BJ (cell line): ENCODE measurements at regions not wholly inside any gene's neighbourhood (a gene's known extent, or its start where the extent isn't known, plus 50 kb on each side); places are given as distances from the start of the nearest gene placed in this dataset.

ENCODE experiments used
- CTCF ChIA-PET: fragments of 350-600 bp; formaldehyde crosslinking; extraction: SDS; loops from one replicate; lab custom pipeline; 2021; ENCODE audit warnings: antibody characterized with exemption, inconsistent platforms; lab: Yijun Ruan, JAX
- POLR2A ChIA-PET: fragments of 300-600 bp; sonication (Branson Sonifier 250); formaldehyde crosslinking; extraction: SDS; loops from one replicate; lab custom pipeline; 2021; ENCODE audit warnings: antibody characterized with exemption; lab: Charles Lee
- DNase-seq: peaks from one replicate; pipeline ENCODE4 v3.0.0-alpha.2; 2011; ENCODE audit warnings: low read depth
- H3K27me3 ChIP-seq: 2 replicates; pipeline ENCODE4 v1.6.0; 2011; ENCODE audit warnings: low read length; ENCODE audit not compliant: control insufficient read depth, insufficient read depth
- H3K36me3 ChIP-seq: 2 replicates; pipeline ENCODE4 v1.5.1; 2011; ENCODE audit warnings: low read length; ENCODE audit not compliant: control insufficient read depth, insufficient read depth
- H3K4me3 ChIP-seq: 2 replicates; pipeline ENCODE4 v1.5.1; 2011; ENCODE audit warnings: low read depth, mild to moderate bottlenecking, control low read depth, low read length
- CTCF ChIP-seq: IDR thresholded peaks from 2 replicates; pipeline ENCODE4 v1.5.1; 2011; ENCODE audit warnings: low read depth, mild to moderate bottlenecking, control low read depth, inconsistent platforms, low read length, moderate library complexity; ENCODE audit not compliant: insufficient read depth

GRCh38 chr20:6480328-6481200, 286.9 kb upstream of the BMP2 start:
- Histone ChIP-seq H3K4me3 (no peak overlapping the region), H3K36me3 (no peaks in the 10 kb centered on the region), H3K27me3 (no peaks in the 10 kb centered on the region)
- no peak for DNase-seq
- ChIA-PET POLR2A (no interaction called here), CTCF (no interaction called here)
- TF ChIP-seq CTCF: no peak

DNA sequence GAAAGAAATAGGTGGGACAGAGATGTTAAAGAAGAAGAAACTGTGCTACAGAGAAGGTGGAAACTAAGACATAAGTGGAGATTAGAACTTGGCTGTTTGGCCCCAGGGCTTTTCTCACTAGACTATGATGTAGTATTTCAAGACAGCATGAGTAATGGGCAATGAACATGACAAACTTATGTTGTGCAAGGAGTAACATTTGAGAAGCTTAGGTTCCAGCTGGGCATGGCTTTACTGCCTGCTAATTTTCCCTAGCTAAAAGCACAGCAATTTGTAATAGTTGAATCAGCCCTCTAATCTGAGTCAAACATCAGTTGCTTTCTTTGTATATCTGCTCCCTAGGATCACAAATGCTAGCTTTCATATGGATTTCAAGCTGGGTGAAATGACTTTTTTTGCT, 294.3 kb upstream of the BMP2 start:
- Histone ChIP-seq H3K36me3 (no peaks in the 10 kb centered on the region), H3K27me3 (no peaks in the 10 kb centered on the region), H3K4me3 (no peak overlapping the region)
- POLR2A ChIA-PET: no interaction called here
- TF ChIP-seq CTCF: no peak
- DNase-seq: no peak
- CTCF ChIA-PET: no interaction called here

DNA sequence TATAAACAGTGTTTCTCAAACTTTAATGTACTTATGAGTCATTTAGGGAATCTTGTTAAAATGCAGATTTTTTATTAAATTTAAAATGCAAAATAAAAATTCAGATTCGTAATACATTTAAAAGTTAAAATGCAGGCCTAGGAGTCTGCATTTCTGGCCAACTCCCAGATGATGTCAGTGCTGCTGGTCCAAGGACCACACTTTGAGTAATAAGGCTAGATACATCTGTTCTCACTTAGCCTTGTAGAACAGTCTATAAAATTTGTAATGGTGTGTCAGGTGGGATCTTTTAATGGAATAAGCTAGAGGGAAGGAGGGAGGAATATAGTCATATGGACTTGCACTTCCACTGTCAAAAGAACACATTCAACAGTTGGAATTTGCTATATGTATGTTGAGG, 295.6 kb upstream of the BMP2 start:
- ChIA-PET POLR2A (no interaction called here), CTCF (no interaction called here)
- H3K36me3 ChIP-seq: no peaks in the 10 kb centered on the region
- no peak for DNase-seq
- H3K4me3 ChIP-seq: no peak overlapping the region
- TF ChIP-seq CTCF: no peak
- no peaks in the 10 kb centered on the region for H3K27me3 ChIP-seq

- Histone ChIP-seq H3K36me3 (no peaks in the 10 kb centered on the region), H3K27me3 (no peaks in the 10 kb centered on the region), H3K4me3 (no peak overlapping the region)
- CTCF ChIA-PET: no interaction called here
- no peak for TF ChIP-seq CTCF
- POLR2A ChIA-PET: no interaction called here
- DNase-seq: no peak
Observed at GRCh38 chr20:6471110-6471647, 296.3 kb upstream of the BMP2 start.

GRCh38 chr20:6469695-6470094, 297.8 kb upstream of the BMP2 start:
- no peak for TF ChIP-seq CTCF
- POLR2A ChIA-PET: no interaction called here
- DNase-seq: no peak
- no peaks in the 10 kb centered on the region for H3K27me3 ChIP-seq
- H3K36me3 ChIP-seq: no peaks in the 10 kb centered on the region
- no peak overlapping the region for H3K4me3 ChIP-seq
- CTCF ChIA-PET: interaction anchor here (1.4 kb wide), 1 partner anchor 17 kb away, joined by 4 read pairs; no protein-coding TSS in a partner anchor
